Keratinocyte (primary cell): ENCODE measurements at regions not wholly inside any gene's neighbourhood (a gene's known extent, or its start where the extent isn't known, plus 50 kb on each side); places are given as distances from the start of the nearest gene placed in this dataset.

ENCODE experiments used
- DNase-seq: peaks from one replicate; pipeline ENCODE4 v3.0.0-alpha.2; 2011; ENCODE audit warnings: low read depth, missing footprints, low spot score
- FAIRE-seq: peaks from 2 replicates; lab custom pipeline; 2011; peaks lifted over from hg19 to GRCh38; lab: Jason Lieb, UNC
- H2AFZ ChIP-seq: 2 replicates; pipeline ENCODE4 v1.6.0; 2012; ENCODE audit warnings: low read length, control low read depth, inconsistent platforms; ENCODE audit not compliant: control insufficient read depth
- H3K27ac ChIP-seq: 2 replicates; pipeline ENCODE4 v1.5.1; 2011; ENCODE audit warnings: low read length; ENCODE audit not compliant: control insufficient read depth, insufficient read depth
- H3K27me3 ChIP-seq: 3 replicates; pipeline ENCODE4 v1.6.0; 2011; ENCODE audit warnings: low read length; ENCODE audit not compliant: control insufficient read depth, insufficient read depth; ENCODE audit errors: extremely low read depth
- H3K36me3 ChIP-seq, 2 experiments: 2 replicates in 1 of 2; 3 replicates in 1 of 2; pipeline ENCODE4 v1.5.1; 2011; ENCODE audit warnings: low read length in 2 of 2, mild to moderate bottlenecking in 1 of 2; ENCODE audit not compliant: control insufficient read depth in 2 of 2, insufficient read depth in 2 of 2; ENCODE audit errors: extremely low read depth in 1 of 2
- H3K4me1 ChIP-seq: 3 replicates; pipeline ENCODE4 v1.5.1; 2011; ENCODE audit warnings: low read length; ENCODE audit not compliant: control insufficient read depth, insufficient read depth; ENCODE audit errors: extremely low read depth
- H3K4me2 ChIP-seq: 3 replicates; pipeline ENCODE4 v1.6.0; 2011; ENCODE audit warnings: low read depth, low read length; ENCODE audit not compliant: control insufficient read depth, insufficient read depth; ENCODE audit errors: extremely low read depth
- H3K4me3 ChIP-seq, 3 experiments: fragments of 200-600 bp in 1 of 3; sonication (generic) in 1 of 3; 2 replicates in 2 of 3; 3 replicates in 1 of 3; pipeline ENCODE4 v1.5.1; 2011 to 2016; ENCODE audit warnings: low read length in 3 of 3, mild to moderate bottlenecking in 3 of 3, control low read depth in 2 of 3, inconsistent platforms in 1 of 3, low read depth in 1 of 3, mixed read lengths in 1 of 3, mixed run types in 1 of 3, moderate library complexity in 1 of 3; ENCODE audit not compliant: control insufficient read depth in 2 of 3, insufficient read depth in 2 of 3; ENCODE audit errors: extremely low read depth in 1 of 3
- H3K79me2 ChIP-seq: 2 replicates; pipeline ENCODE4 v1.6.0; 2012; ENCODE audit warnings: low read length; ENCODE audit not compliant: control insufficient read depth, insufficient read depth
- H3K9ac ChIP-seq: 3 replicates; pipeline ENCODE4 v1.6.0; 2011; ENCODE audit warnings: low read length; ENCODE audit not compliant: control insufficient read depth, insufficient read depth; ENCODE audit errors: extremely low read depth
- H3K9me1 ChIP-seq: 3 replicates; pipeline ENCODE4 v1.6.0; 2011; ENCODE audit warnings: low read length; ENCODE audit not compliant: control insufficient read depth, insufficient read depth; ENCODE audit errors: extremely low read depth
- H3K9me3 ChIP-seq: 2 replicates; pipeline ENCODE4 v1.5.1; 2012; ENCODE audit warnings: low read depth, low read length; ENCODE audit not compliant: control insufficient read depth
- H4K20me1 ChIP-seq: 3 replicates; pipeline ENCODE4 v1.6.0; 2011; ENCODE audit warnings: low read length; ENCODE audit not compliant: control insufficient read depth, insufficient read depth; ENCODE audit errors: extremely low read depth
- CTCF ChIP-seq, 3 experiments: IDR thresholded peaks in 1 of 3; conservative IDR thresholded peaks in 1 of 3; optimal IDR thresholded peaks in 1 of 3; 2 replicates in 2 of 3; 3 replicates in 1 of 3; pipeline versions ENCODE3 to v1.5.1; 2011; ENCODE audit warnings: low read length in 3 of 3, mild to moderate bottlenecking in 3 of 3, moderate library complexity in 2 of 3, control low read depth in 1 of 3, inconsistent platforms in 1 of 3; ENCODE audit not compliant: insufficient read depth in 2 of 3; ENCODE audit errors: extremely low read depth in 1 of 3
- EZH2 ChIP-seq: IDR thresholded peaks from one replicate; pipeline ENCODE4 v1.6.1; 2012; ENCODE audit warnings: inconsistent platforms, mild to moderate bottlenecking, low read length, moderate library complexity
- dilution Hi-C: fragments of 300-500 bp; cut with MboI; formaldehyde crosslinking; loops from one replicate; pipeline ENCODE4 v1.7.0; 2020; ENCODE audit warnings: low sequenced_read_pairs; ENCODE audit not compliant: extremely low pct_ligation_motif_present

- Histone ChIP-seq H2AFZ (no peak overlapping the region), H3K27me3 (no peaks in the 10 kb centered on the region), H3K4me2 (no peak overlapping the region), H4K20me1 (no peaks in the 10 kb centered on the region), H3K27ac (no peak overlapping the region), H3K9me3 (no peaks in the 10 kb centered on the region), H3K9me1 (no peaks in the 10 kb centered on the region), H3K9ac (no peak overlapping the region), H3K4me3 (no peak overlapping the region), H3K79me2 (no peaks in the 10 kb centered on the region), H3K4me1 (no peaks in the 10 kb centered on the region), H3K36me3 (no peaks in the 10 kb centered on the region)
- dilution Hi-C loops, result no loop called here
- TF ChIP-seq CTCF (optimal IDR thresholded peaks at IDR 0.05 in 1 of 3, IDR thresholded peaks at IDR 0.05 in 1 of 3, conservative IDR thresholded peaks at IDR 0.05 in 1 of 3; ENCODE audit: extremely low read depth in 1 of 3, insufficient read depth in 2 of 3, low read length in 3 of 3) (no peak), EZH2 (no peak)
- no peak for FAIRE-seq
- no peak for DNase-seq
Measured at GRCh38 chrX:98731821-98732220, 1678.3 kb downstream of the PCDH19 start.

- dilution Hi-C loops, result no loop called here
- H3K9me1 ChIP-seq, result no peaks in the 10 kb centered on the region
- no peaks in the 10 kb centered on the region for H3K36me3 ChIP-seq
- no peak for FAIRE-seq
- no peaks in the 10 kb centered on the region for H4K20me1 ChIP-seq
- no peak overlapping the region for H3K4me3 ChIP-seq
- no peaks in the 10 kb centered on the region for H3K4me1 ChIP-seq
- no peak overlapping the region for H3K4me2 ChIP-seq
- no peaks in the 10 kb centered on the region for H3K27me3 ChIP-seq
- H3K27ac ChIP-seq, result no peak overlapping the region
- no peak for TF ChIP-seq CTCF (optimal IDR thresholded peaks at IDR 0.05 in 1 of 3, IDR thresholded peaks at IDR 0.05 in 1 of 3, conservative IDR thresholded peaks at IDR 0.05 in 1 of 3; ENCODE audit: extremely low read depth in 1 of 3, insufficient read depth in 2 of 3, low read length in 3 of 3)
- TF ChIP-seq EZH2, result no peak
- DNase-seq, result no peak
- no peaks in the 10 kb centered on the region for H3K79me2 ChIP-seq
- no peaks in the 10 kb centered on the region for H3K9me3 ChIP-seq
- H3K9ac ChIP-seq, result no peak overlapping the region
- no peak overlapping the region for H2AFZ ChIP-seq
Measured at GRCh38 chrX:98717970-98718369, 1692.1 kb downstream of the PCDH19 start.
